ENCODE measurements at regions not wholly inside any gene's neighbourhood (a gene's known extent, or its start where the extent isn't known, plus 50 kb on each side); places are given as distances from the start of the nearest gene placed in this dataset.

- TF ChIP-seq POLR2AphosphoS5 (IDR thresholded peaks at IDR 0.05), result no peak
- TF ChIP-seq CTCF (IDR thresholded peaks at IDR 0.05), result no peak
Observed at GRCh38 chr13:26895081-26895807, 134.7 kb upstream of the GPR12 start.
